H54 (cell line): ENCODE measurements at regions not wholly inside any gene's neighbourhood (a gene's known extent, or its start where the extent isn't known, plus 50 kb on each side); places are given as distances from the start of the nearest gene placed in this dataset.

Experiments
- DNase-seq: peaks from one replicate; pipeline ENCODE4 v3.0.0; 2011; ENCODE audit warnings: low spot score, mixed read lengths; ENCODE audit not compliant: insufficient read length
- FAIRE-seq: peaks from 3 replicates; lab custom pipeline; 2011; peaks lifted over from hg19 to GRCh38; lab: Jason Lieb, UNC
- POLR2A ChIP-seq: IDR thresholded peaks from 2 replicates; pipeline ENCODE4 v1.6.1; 2011; ENCODE audit warnings: low read depth, mild to moderate bottlenecking, low read length

DNA sequence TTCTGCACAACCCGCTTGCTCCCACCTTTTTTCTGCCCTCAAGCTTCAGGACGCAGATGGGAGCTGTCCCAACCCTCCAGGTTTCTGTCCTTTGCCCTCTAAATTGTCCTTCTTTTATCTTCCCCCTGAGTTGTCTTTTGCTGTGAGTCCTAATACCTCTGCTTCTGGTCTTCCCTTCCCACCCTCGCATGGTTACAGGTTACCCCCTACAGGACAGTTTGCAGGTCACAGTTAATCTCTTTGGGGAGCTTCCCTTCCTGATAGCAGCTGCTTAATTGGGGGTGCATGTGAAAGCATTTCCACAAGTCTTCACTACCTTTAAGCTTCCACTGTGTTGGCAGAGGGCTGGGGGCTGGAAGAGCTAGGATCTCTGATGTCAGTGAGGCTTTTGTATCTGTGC lies 121.5 kb upstream of the CXCL12 start:
- TF ChIP-seq POLR2A = no peak
- no peak for DNase-seq
- no peak for FAIRE-seq

DNA sequence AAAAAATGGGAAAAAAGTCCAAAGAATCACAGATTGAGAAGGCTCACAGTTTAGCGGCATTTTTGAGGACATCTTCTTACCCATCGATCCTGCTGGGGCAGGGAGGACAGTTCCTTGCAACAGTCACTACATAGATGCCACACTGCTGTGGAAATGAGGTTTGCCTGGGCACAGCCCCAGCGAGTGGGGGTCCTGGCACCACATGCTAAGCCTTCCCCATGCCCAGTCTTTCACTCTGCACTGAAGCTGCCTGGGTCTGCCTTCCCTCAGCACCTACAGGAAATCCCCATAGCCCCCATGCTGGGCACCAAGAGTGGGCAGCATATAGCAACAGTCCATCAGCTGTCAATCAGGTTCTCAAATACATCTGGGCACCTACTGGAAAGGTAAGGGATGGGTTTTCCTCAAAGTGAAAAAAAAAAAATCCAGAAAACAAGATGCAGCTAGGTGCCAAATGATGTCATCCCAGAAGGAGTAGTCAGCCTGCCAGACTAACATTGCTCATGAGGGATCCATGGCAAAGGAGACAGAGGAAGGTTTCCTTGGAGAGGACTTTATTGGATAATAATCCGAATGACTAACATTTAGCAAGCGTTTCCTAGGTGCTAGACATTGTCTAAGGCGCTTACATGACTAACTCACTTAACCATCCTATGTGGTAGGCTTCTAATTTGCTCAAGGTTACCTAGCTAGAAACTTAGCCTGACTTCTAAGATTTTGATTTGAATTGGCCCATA lies 125.7 kb upstream of the CXCL12 start:
- no peak for TF ChIP-seq POLR2A
- DNase-seq = no peak
- no peak for FAIRE-seq

DNA sequence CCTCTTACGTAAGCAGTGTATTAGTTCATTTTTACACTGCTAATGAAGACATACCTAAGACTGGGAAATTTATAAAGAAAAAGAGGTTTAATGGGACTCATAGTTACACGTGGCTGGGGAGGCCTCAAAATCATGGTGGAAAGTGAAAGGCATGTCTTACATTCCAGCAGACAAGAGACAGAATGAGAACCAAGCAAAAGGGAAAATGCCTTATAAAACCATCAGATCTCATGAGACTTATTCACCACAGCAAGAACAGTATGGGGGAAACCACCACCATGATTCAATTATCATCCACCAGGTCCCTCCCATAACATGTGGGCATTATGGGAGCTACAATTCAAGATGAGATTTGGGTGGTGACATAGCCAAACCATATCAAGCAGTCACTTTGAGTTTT lies 126.3 kb upstream of the CXCL12 start:
- TF ChIP-seq POLR2A = no peak
- DNase-seq (no peak), FAIRE-seq (no peak)

DNA sequence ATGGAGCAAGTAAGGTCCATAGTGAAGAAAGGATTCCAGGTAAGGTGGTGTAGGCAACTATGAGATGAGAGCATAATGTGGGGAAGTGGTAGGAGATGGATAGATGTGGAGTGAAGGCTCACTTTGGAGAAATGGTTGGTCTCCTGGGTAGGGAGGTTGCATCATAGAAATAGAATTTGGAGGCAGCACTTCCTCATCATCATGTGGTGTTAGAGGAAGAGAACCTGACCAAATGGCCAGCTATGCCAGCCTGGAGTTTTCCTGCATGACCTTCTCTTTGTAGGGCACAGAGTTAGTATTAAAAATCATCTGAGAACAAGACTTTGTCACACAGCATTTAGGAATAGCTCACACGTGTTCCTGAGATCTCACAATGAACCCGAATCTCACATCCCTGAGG lies 126.7 kb upstream of the CXCL12 start:
- DNase-seq = no peak
- TF ChIP-seq POLR2A = no peak
- FAIRE-seq = no peak

DNA sequence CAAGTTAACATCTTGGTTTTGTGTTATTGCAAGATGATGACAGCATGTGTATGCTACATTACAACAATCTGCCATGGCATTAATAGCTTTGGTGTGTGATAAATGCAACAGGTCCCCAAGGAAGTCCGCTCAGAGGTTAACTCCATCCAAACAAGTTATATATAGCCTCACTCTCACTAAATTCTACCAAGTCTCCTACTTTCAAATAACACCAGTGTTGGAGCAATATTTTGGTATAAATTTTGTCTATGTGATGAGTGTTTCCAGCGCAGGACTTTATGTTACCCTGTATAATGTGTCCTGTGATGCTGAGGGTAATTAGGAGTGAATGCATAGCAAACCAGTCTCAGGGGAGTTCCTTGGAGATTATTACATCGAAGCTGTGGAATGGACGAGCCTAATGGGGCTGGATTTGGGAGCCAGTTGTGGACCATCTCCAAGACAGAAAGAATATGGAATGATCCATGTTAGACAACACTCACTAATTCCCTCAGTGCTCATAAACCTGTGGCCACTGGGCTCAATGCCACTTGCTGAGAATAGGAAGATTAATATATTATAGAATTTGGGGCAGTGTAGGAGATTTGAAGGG lies 127.6 kb upstream of the CXCL12 start:
- FAIRE-seq (no peak), DNase-seq (no peak)

DNA sequence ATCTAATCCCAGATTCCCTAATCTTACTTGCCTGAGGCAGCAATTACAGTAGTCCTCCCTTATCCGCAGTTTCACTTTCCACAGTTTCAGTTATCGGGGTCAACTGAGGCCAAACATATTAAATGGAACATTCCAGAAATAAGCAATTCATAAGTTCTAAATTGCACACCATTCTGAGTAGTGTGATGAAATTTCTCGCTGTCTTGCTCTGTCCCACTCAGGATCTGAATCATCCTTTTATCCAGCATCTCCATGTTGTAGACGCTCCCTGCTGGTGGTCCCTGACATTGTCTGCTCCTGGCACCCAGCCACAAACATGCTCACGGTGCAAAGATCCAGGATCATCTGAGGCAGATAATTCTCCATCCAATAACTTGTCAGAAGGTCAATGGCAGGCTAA lies 128.7 kb upstream of the CXCL12 start:
- FAIRE-seq = no peak
- DNase-seq = no peak
- no peak for TF ChIP-seq POLR2A

More for the DNA sequence above, 127.6 kb upstream of the CXCL12 start:
- no peak for TF ChIP-seq POLR2A

DNA sequence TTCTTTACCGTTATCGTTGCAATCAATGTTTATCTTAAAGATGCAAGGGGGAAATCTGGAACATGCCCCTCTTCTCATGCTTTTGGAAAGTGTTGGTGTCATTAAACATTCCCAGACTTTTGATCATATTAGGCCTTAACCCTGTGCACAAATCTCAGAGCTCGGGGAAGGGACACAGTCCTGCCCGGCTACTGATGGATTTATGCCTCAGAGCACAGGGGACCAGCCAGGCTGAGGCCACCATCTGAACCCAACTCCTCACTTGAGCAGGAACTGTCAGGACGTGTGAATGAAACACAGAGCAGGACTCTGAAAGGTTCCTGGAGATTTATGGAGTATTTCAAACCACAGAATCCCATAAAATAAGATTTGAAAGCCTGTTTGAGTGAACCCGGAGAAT lies 132.0 kb upstream of the CXCL12 start:
- no peak for FAIRE-seq

DNA sequence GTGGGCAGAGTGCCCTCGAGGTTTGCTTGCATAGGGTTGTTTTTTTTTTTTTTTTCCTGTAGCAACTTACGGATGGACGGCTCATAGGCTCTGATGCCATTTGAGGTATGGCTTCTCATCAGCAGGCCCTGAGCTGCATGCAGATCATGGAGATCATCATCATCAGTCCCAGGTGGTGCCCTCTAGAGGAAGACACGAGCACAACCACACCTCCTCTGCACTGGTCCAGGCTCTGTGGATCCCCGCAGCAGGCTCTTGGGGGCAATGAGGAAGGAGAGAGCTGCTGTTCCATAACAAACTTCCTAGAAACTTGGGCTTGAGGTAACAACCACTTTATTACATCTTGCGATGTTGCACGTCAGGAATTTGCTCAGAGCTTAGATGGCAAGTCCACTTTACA lies 132.7 kb upstream of the CXCL12 start:
- no peak for DNase-seq

More for the DNA sequence above, 132.0 kb upstream of the CXCL12 start:
- no peak for TF ChIP-seq POLR2A
- no peak for DNase-seq

DNA sequence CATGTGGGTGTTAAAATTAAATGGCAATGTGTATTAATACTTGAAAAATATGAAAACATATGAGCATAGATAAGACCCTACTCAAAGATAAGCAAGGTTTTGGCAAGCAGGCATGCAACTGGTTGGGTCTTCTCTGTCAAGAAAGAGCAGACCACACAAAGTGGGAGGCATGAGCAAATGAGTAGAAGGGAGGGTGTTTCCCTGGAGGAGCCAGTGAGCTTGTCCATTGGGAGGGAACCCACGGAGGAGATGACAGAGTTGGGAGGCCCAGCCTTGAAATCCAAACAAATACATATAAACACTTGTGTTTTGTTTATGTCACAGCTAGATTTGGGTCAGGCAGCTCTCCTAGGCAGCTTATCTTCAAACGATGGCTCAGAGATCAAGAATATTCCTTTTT lies 134.5 kb upstream of the CXCL12 start:
- DNase-seq (no peak), FAIRE-seq (no peak)

More for the DNA sequence above, 132.7 kb upstream of the CXCL12 start:
- no peak for FAIRE-seq
- no peak for TF ChIP-seq POLR2A

DNA sequence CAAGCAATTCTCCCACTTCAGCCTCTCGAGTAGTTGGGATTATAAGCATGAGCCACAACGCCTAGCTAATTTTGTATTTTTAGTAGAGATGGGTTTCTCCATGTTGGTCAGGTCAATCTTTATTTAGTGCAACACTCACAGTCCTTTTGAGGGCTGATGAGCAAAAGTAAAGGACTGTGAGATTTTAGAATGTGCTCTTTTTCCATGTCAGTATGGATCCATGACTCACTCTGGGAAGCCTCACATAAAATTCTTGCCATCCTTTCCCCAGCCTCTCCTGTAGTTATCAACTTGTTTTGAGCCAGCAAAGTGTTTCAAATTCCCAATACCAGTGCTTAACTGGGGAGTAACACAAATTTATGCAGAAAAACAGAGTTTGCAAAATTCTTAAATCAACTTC lies 135.8 kb upstream of the CXCL12 start:
- TF ChIP-seq POLR2A = no peak
- FAIRE-seq (no peak), DNase-seq (no peak)

More for the DNA sequence above, 134.5 kb upstream of the CXCL12 start:
- no peak for TF ChIP-seq POLR2A

DNA sequence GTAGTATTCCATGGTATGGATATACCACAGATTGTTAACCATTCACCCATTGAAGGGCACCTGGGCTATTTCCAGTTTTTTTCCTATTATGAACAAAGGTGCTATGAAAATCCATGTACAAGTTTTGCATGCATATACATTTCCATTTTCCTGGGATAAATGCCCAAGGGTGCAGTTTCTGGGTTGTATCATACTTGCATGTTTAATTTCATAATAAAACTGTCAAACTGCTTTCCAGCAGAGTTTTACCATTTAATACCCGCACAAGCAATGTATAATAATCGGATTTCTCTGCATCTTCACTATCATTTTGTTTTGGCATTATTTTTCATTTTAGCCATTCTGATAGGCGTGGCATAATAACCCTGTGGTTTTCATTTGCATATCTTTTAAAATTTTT lies 154.3 kb upstream of the CXCL12 start:
- FAIRE-seq (no peak), DNase-seq (no peak)
- TF ChIP-seq POLR2A = no peak

DNA sequence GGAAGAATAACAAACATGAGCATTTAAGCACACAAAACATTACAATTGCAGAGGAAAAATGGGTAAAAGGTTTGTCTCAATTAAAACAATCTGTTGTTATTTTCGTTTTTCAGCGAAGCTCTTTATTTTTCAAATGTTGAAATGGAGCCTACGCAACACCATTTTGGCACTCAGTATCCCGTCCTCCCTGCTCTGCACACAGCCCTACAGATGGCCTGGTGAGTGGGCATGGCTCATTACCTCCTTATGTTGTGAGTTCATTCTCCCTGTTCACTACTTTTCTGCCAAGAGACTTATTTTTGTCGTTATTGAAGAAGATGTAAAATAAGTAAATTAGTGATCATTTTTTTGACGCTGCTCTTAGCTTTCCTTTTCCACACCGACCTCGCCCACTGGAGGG lies 167.8 kb upstream of the CXCL12 start:
- DNase-seq (no peak), FAIRE-seq (no peak)
- no peak for TF ChIP-seq POLR2A

DNA sequence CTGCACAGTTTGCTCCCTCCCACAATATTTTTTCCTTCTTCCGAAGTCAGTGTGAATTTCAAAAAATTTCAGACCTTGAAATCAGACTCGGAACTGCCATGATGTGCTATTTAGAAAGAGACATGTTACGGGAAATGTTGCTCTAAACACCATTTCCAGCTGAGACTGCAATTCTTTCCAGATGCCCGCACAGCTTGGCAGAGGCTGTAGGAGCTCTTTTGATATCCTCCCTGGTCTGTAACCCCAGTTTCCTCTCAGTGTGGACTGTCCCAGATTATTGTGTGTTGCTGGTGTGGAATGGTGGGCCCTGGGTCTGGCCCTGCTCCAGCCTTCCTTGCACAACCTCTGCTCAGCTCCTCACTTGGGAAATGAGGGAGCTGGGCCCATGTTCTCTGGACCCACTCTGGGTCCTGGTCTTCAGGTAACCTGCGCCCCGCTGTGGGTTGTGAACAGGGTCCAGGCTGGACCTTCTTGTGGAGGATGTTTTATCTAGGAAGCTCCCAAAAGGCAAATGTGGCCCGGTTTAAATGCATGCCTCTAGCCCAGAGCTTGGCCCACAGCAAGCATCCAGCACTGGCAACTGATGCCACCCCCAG lies 172.8 kb upstream of the CXCL12 start:
- FAIRE-seq (no peak), DNase-seq (no peak)
- TF ChIP-seq POLR2A = no peak

DNA sequence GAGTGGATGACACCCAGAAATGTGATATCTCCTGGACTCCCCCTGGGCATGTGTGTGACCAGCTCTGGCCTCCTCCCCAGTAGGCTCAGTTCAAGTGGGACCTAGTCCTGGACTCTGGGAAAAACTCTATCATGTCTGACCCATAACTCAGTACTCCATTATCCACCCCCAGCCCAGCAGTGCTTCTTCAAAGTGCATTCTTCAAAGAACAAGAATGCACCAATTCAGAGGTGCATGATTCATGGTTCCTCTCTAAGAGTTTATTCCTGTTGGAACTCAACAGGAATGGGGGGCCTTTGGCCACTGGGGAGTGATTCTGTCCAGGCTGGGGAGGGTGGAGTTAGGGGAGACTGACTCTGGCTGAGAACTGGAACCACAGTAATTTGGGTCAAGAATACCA lies 173.6 kb upstream of the CXCL12 start:
- no peak for FAIRE-seq
- DNase-seq = no peak

DNA sequence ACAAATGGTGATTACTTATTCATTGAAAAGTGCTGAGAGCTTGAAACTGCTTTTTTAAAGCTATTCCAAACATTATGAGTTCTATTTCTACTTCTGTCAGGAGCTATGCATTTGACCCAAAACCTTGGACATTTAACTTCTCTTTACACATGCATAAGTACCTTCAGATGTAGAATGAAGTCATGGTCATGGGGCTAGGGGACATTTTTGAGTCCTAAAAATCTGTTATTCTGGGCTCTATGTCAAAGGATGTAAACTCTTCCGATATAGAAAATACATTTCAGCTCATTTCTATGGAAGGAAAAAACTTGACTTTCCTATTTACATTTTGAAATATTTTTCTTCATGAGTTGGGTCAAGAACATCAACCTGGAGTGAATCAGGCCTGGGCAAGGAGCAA lies 179.5 kb upstream of the CXCL12 start:
- FAIRE-seq (no peak), DNase-seq (no peak)
- no peak for TF ChIP-seq POLR2A

More for the DNA sequence above, 173.6 kb upstream of the CXCL12 start:
- TF ChIP-seq POLR2A = no peak

DNA sequence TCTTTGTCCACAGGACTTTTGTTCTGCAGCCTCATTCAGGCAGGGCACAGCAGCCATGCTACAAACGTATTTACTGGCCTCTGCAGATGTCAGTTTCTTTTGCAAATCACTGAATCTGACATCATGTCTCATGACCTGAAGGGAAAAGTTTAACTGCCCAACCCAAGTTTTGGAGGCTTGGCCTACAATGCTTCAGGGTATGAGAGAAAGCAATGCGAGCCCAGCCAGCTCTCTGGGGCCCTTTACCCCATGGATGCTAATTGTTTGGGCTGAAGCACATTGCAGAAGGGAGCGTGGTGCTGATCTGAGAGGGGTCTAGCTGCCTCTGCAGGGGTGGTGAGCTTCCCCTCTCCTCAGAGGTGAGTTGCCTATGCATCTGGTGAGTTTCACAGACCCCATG lies 179.9 kb upstream of the CXCL12 start:
- no peak for FAIRE-seq
- TF ChIP-seq POLR2A = no peak
- DNase-seq = no peak
